Activated naive CD4-positive, alpha-beta T cell treated with anti-CD3 and anti-CD28 coated beads for 36 hours (primary cell): ENCODE measurements at regions not wholly inside any gene's neighbourhood (a gene's known extent, or its start where the extent isn't known, plus 50 kb on each side); places are given as distances from the start of the nearest gene placed in this dataset.
"Not testable (repeated sequence)": the region's sequence is repeated elsewhere in the genome, so short reads cannot be mapped to it uniquely, and the experiment has no call there.

Experiments
- CTCF ChIA-PET: fragments of 350-600 bp; sonication (Branson Sonifier 250); formaldehyde crosslinking; loops from one replicate; lab custom pipeline; 2021; ENCODE audit warnings: antibody characterized with exemption; lab: Charles Lee
- DNase-seq: peaks from one replicate; pipeline ENCODE4 v3.0.0-alpha.2; 2020
- H3K27ac Mint-ChIP-seq: one replicate; pipeline ENCODE4 v1.8.0; 2021; ENCODE audit warnings: mild to moderate bottlenecking, mixed read lengths
- H3K27me3 Mint-ChIP-seq: one replicate; pipeline ENCODE4 v1.8.0; 2021; ENCODE audit warnings: low read depth, mixed read lengths
- H3K36me3 Mint-ChIP-seq: one replicate; pipeline ENCODE4 v1.8.0; 2021; ENCODE audit warnings: low read depth, mixed read lengths
- H3K4me1 Mint-ChIP-seq: one replicate; pipeline ENCODE4 v1.8.0; 2021; ENCODE audit warnings: low read depth, mixed read lengths
- H3K4me3 Mint-ChIP-seq: one replicate; pipeline ENCODE4 v1.8.0; 2021; ENCODE audit warnings: mild to moderate bottlenecking, moderate library complexity, mixed read lengths
- H3K9me3 Mint-ChIP-seq: one replicate; pipeline ENCODE4 v1.8.0; 2021; ENCODE audit warnings: mixed read lengths
- intact Hi-C: fragments of 100-400 bp; cut with micrococcal nuclease; formaldehyde crosslinking; loops from one replicate; pipeline ENCODE4 v1.15.1; 2023

- intact Hi-C loops, result no loop called here
- Mint-ChIP-seq H3K4me1 (no peaks in the 10 kb centered on the region), H3K9me3 (peaks cover 1% of the 10 kb centered on the region), H3K27me3 (no peaks in the 10 kb centered on the region), H3K36me3 (no peaks in the 10 kb centered on the region), H3K4me3 (no peak overlapping the region), H3K27ac (no peak overlapping the region)
- DNase-seq, result no peak
- CTCF ChIA-PET, result no interaction called here
Observed at GRCh38 chr7:124187962-124188361, 155.1 kb upstream of the TMEM229A start.

- DNase-seq, result no peak
- H3K4me3 Mint-ChIP-seq, result no peak overlapping the region
- no peak overlapping the region for H3K27ac Mint-ChIP-seq
- no peaks in the 10 kb centered on the region for H3K27me3 Mint-ChIP-seq
- intact Hi-C loops, result no loop called here
- no peaks in the 10 kb centered on the region for H3K4me1 Mint-ChIP-seq
- H3K36me3 Mint-ChIP-seq, result no peaks in the 10 kb centered on the region
- CTCF ChIA-PET, result no interaction called here
- H3K9me3 Mint-ChIP-seq, result no peaks in the 10 kb centered on the region
Observed at GRCh38 chr7:124183649-124184048, 150.8 kb upstream of the TMEM229A start.

GRCh38 chr7:124179641-124180040, 146.8 kb upstream of the TMEM229A start:
- no peaks in the 10 kb centered on the region for H3K4me1 Mint-ChIP-seq
- intact Hi-C loops, result no loop called here
- no peaks in the 10 kb centered on the region for H3K9me3 Mint-ChIP-seq
- no peak overlapping the region for H3K4me3 Mint-ChIP-seq
- no peaks in the 10 kb centered on the region for H3K36me3 Mint-ChIP-seq
- CTCF ChIA-PET, result no interaction called here
- no peak for DNase-seq
- no peak overlapping the region for H3K27ac Mint-ChIP-seq
- no peaks in the 10 kb centered on the region for H3K27me3 Mint-ChIP-seq

GRCh38 chr7:124177891-124178290, 145.0 kb upstream of the TMEM229A start:
- Mint-ChIP-seq H3K27ac (no peak overlapping the region), H3K4me1 (no peaks in the 10 kb centered on the region), H3K27me3 (no peaks in the 10 kb centered on the region), H3K36me3 (no peaks in the 10 kb centered on the region), H3K4me3 (no peak overlapping the region), H3K9me3 (peaks cover 6% of the 10 kb centered on the region)
- intact Hi-C loops, result no loop called here
- CTCF ChIA-PET, result no interaction called here
- DNase-seq, result no peak

- intact Hi-C loops, H3K27me3 Mint-ChIP-seq, DNase-seq, H3K27ac Mint-ChIP-seq, H3K4me1 Mint-ChIP-seq, H3K36me3 Mint-ChIP-seq, H3K4me3 Mint-ChIP-seq, CTCF ChIA-PET: not testable (repeated sequence)
- H3K9me3 Mint-ChIP-seq, result peaks cover 15% of the 10 kb centered on the region
Observed at GRCh38 chr7:124171812-124172211, 138.9 kb upstream of the TMEM229A start.

GRCh38 chr7:124171068-124171467, 138.2 kb upstream of the TMEM229A start:
- DNase-seq, result peak; percentile 16
- H3K27ac Mint-ChIP-seq, result no peak overlapping the region
- no peak overlapping the region for H3K4me3 Mint-ChIP-seq
- H3K9me3 Mint-ChIP-seq, result peaks cover 15% of the 10 kb centered on the region
- H3K27me3 Mint-ChIP-seq, result no peaks in the 10 kb centered on the region
- no peaks in the 10 kb centered on the region for H3K36me3 Mint-ChIP-seq
- intact Hi-C loops, result no loop called here
- CTCF ChIA-PET, result no interaction called here
- no peaks in the 10 kb centered on the region for H3K4me1 Mint-ChIP-seq

- Mint-ChIP-seq H3K27me3 (no peaks in the 10 kb centered on the region), H3K4me1 (no peaks in the 10 kb centered on the region), H3K36me3 (no peaks in the 10 kb centered on the region), H3K9me3 (peaks cover 18% of the 10 kb centered on the region), H3K4me3 (no peak overlapping the region), H3K27ac (no peak overlapping the region)
- DNase-seq, result no peak
- intact Hi-C loops, result no loop called here
- CTCF ChIA-PET, result no interaction called here
Observed at GRCh38 chr7:124168616-124169015, 135.7 kb upstream of the TMEM229A start.

- no peak overlapping the region for H3K27ac Mint-ChIP-seq
- no peak for DNase-seq
- H3K36me3 Mint-ChIP-seq, result no peaks in the 10 kb centered on the region
- intact Hi-C loops, result no loop called here
- no peaks in the 10 kb centered on the region for H3K4me1 Mint-ChIP-seq
- CTCF ChIA-PET, result no interaction called here
- no peak overlapping the region for H3K4me3 Mint-ChIP-seq
- H3K9me3 Mint-ChIP-seq, result peaks cover 8% of the 10 kb centered on the region
- H3K27me3 Mint-ChIP-seq, result no peaks in the 10 kb centered on the region
Observed at GRCh38 chr7:124162667-124163066, 129.8 kb upstream of the TMEM229A start.

- H3K27ac Mint-ChIP-seq, result no peak overlapping the region
Observed at GRCh38 chr7:124155432-124156022, 122.7 kb upstream of the TMEM229A start.

GRCh38 chr7:124152859-124153692, 120.2 kb upstream of the TMEM229A start:
- no peak overlapping the region for H3K27ac Mint-ChIP-seq
- no peaks in the 10 kb centered on the region for H3K36me3 Mint-ChIP-seq
- DNase-seq, result no peak
- CTCF ChIA-PET, result interaction anchor here (0.7 kb wide), 1 partner anchor 361 kb away, joined by 4 read pairs; no protein-coding TSS in a partner anchor
- H3K4me3 Mint-ChIP-seq, result no peak overlapping the region
- H3K9me3 Mint-ChIP-seq, result no peaks in the 10 kb centered on the region
- intact Hi-C loops, result no loop called here
- no peaks in the 10 kb centered on the region for H3K27me3 Mint-ChIP-seq
- no peaks in the 10 kb centered on the region for H3K4me1 Mint-ChIP-seq

More at GRCh38 chr7:124155432-124156022, 122.7 kb upstream of the TMEM229A start:
- CTCF ChIA-PET, result interaction anchor here (0.7 to 1.0 kb wide), 2 partner anchors 9 to 662 kb away, joined by 3 to 4 read pairs; no protein-coding TSS in a partner anchor
- Mint-ChIP-seq H3K9me3 (no peaks in the 10 kb centered on the region), H3K4me1 (no peaks in the 10 kb centered on the region), H3K4me3 (no peak overlapping the region), H3K36me3 (no peaks in the 10 kb centered on the region), H3K27me3 (no peaks in the 10 kb centered on the region)
- intact Hi-C loops, result loop anchor here (1.0 kb wide), 1 partner anchor 630 kb away; no protein-coding TSS in a partner anchor
- DNase-seq, result no peak

- CTCF ChIA-PET, result no interaction called here
- Mint-ChIP-seq H3K27me3 (no peaks in the 10 kb centered on the region), H3K36me3 (no peaks in the 10 kb centered on the region), H3K4me3 (no peak overlapping the region), H3K27ac (no peak overlapping the region), H3K4me1 (no peaks in the 10 kb centered on the region), H3K9me3 (peaks cover 10% of the 10 kb centered on the region)
- no peak for DNase-seq
- intact Hi-C loops, result no loop called here
Observed at GRCh38 chr7:124137664-124138063, 104.8 kb upstream of the TMEM229A start.

- H3K4me1 Mint-ChIP-seq, result no peaks in the 10 kb centered on the region
- H3K27ac Mint-ChIP-seq, result no peak overlapping the region
- no peaks in the 10 kb centered on the region for H3K27me3 Mint-ChIP-seq
- H3K9me3 Mint-ChIP-seq, result no peaks in the 10 kb centered on the region
- intact Hi-C loops, result no loop called here
- CTCF ChIA-PET, result interaction anchor here (0.7 kb wide), 1 partner anchor 207 kb away, joined by 4 read pairs; no protein-coding TSS in a partner anchor
- H3K4me3 Mint-ChIP-seq, result no peak overlapping the region
- no peak for DNase-seq
- no peaks in the 10 kb centered on the region for H3K36me3 Mint-ChIP-seq
Observed at GRCh38 chr7:124124201-124124600, 91.3 kb upstream of the TMEM229A start.

- CTCF ChIA-PET, result no interaction called here
- H3K4me1 Mint-ChIP-seq, result no peaks in the 10 kb centered on the region
- H3K4me3 Mint-ChIP-seq, result no peak overlapping the region
- H3K27ac Mint-ChIP-seq, result no peak overlapping the region
- intact Hi-C loops, result no loop called here
- peaks cover 3% of the 10 kb centered on the region for H3K9me3 Mint-ChIP-seq
- no peaks in the 10 kb centered on the region for H3K27me3 Mint-ChIP-seq
- no peak for DNase-seq
- H3K36me3 Mint-ChIP-seq, result no peaks in the 10 kb centered on the region
Observed at GRCh38 chr7:124120911-124121310, 88.0 kb upstream of the TMEM229A start.
